ENCODE measurements at regions not wholly inside any gene's neighbourhood (a gene's known extent, or its start where the extent isn't known, plus 50 kb on each side); places are given as distances from the start of the nearest gene placed in this dataset.

DNA sequence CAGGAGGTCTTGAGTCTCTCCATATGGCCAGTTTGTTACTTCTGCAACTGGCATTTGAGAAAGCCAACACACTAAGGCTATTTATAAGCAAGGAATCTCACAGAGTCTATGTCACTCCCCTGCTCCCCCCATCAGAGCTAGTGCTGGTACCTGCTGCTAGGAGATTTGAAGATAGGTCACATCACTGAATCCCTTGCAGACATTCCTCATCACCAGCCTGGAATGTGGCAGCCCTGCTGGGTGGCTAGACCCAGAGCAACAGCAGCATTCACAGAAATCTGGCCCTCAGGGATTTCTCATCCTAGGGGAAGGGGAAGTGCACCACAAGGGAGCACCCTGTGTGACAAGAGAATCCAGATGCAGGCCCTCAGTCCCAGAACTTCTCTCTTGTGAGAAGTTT, 672.1 kb downstream of the HACE1 start:
- TF ChIP-seq, protein P1, sequence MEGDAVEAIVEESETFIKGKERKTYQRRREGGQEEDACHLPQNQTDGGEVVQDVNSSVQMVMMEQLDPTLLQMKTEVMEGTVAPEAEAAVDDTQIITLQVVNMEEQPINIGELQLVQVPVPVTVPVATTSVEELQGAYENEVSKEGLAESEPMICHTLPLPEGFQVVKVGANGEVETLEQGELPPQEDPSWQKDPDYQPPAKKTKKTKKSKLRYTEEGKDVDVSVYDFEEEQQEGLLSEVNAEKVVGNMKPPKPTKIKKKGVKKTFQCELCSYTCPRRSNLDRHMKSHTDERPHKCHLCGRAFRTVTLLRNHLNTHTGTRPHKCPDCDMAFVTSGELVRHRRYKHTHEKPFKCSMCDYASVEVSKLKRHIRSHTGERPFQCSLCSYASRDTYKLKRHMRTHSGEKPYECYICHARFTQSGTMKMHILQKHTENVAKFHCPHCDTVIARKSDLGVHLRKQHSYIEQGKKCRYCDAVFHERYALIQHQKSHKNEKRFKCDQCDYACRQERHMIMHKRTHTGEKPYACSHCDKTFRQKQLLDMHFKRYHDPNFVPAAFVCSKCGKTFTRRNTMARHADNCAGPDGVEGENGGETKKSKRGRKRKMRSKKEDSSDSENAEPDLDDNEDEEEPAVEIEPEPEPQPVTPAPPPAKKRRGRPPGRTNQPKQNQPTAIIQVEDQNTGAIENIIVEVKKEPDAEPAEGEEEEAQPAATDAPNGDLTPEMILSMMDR (IDR thresholded peaks at IDR 0.05), result no peak
- TF ChIP-seq POLR2A (IDR thresholded peaks at IDR 0.05) (no peak), POLR2AphosphoS5 (IDR thresholded peaks at IDR 0.05) (no peak)
